GM12865 (cell line): ENCODE measurements at regions not wholly inside any gene's neighbourhood (a gene's known extent, or its start where the extent isn't known, plus 50 kb on each side); places are given as distances from the start of the nearest gene placed in this dataset.

Experiments used
- DNase-seq: peaks from one replicate; pipeline ENCODE4 v3.0.0; 2010; ENCODE audit warnings: low read depth
- H3K4me3 ChIP-seq: 2 replicates; pipeline ENCODE4 v1.5.1; 2011; ENCODE audit warnings: mild to moderate bottlenecking, low read depth, low read length, control low read depth
- TF ChIP-seq, protein P1 (sequence below): IDR thresholded peaks from 2 replicates; pipeline ENCODE4 v1.5.1; 2011; ENCODE audit warnings: low read length, control low read depth, low read depth, inconsistent platforms; ENCODE audit not compliant: insufficient read depth; ENCODE audit errors: missing control alignments

- DNase-seq = no peak
- H3K4me3 ChIP-seq = no peak overlapping the region
- TF ChIP-seq, protein P1, sequence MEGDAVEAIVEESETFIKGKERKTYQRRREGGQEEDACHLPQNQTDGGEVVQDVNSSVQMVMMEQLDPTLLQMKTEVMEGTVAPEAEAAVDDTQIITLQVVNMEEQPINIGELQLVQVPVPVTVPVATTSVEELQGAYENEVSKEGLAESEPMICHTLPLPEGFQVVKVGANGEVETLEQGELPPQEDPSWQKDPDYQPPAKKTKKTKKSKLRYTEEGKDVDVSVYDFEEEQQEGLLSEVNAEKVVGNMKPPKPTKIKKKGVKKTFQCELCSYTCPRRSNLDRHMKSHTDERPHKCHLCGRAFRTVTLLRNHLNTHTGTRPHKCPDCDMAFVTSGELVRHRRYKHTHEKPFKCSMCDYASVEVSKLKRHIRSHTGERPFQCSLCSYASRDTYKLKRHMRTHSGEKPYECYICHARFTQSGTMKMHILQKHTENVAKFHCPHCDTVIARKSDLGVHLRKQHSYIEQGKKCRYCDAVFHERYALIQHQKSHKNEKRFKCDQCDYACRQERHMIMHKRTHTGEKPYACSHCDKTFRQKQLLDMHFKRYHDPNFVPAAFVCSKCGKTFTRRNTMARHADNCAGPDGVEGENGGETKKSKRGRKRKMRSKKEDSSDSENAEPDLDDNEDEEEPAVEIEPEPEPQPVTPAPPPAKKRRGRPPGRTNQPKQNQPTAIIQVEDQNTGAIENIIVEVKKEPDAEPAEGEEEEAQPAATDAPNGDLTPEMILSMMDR = no peak
Measured at GRCh38 chr22:49189871-49190270, 637.8 kb downstream of the BRD1 start.

DNA sequence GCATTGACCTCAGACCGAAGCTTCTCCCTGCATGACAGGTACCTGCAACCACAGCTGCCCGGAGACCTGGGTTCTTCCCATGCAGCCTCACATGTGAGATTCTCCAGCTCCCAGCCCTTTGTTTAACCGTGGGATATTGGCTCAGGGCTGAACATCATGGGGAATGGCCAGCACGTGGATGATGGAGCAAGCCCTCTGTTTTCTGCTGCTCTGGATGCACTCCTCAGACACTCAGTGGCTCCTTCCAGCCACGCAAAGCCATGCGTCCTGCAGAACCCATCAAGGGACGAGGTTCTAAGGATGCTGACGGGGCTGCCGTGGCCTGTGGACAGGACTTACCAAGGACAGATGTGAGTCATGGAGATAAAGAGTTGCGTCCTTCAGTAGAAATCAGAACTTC lies 639.1 kb downstream of the BRD1 start:
- DNase-seq = no peak
- TF ChIP-seq, protein P1 = no peak
- no peak overlapping the region for H3K4me3 ChIP-seq

DNA sequence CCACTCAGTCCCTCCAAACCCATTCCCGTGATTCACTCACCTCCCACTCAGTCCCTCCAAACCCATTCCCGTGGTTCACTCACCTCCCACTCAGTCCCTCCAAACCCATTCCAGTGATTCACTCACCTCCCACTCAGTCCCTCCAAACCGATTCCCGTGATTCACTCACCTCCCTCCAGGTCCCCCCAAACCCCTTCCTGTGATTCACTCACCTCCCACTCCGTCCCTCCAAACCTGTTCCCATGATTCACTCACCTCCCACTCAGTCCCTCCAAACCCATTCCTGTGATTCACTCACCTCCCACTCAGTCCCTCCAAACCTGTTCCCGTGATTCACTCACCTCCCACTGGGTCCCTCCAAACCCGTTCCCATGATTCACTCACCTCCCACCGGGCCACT lies 639.6 kb downstream of the BRD1 start:
- TF ChIP-seq, protein P1 = no peak
- no peak overlapping the region for H3K4me3 ChIP-seq
- no peak for DNase-seq

DNA sequence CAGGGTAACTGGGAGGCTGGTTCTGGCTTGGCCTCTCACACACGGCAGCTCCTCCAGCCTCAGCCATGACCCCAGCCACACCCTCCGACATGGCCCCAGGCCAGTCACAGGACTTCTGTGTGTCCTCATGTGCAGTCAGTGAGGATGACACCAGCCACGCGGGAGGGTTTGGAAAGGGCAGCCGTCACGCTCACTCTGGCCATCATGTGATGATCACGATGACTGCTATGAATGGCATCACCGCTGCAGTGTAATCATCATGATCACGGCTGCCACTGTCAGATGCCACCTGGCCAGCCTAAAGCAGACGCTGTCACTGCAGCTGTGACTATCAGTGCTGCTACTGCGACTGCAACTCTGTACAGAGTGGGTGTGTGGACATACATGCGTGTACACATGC lies 640.9 kb downstream of the BRD1 start:
- DNase-seq = no peak
- TF ChIP-seq, protein P1 = no peak
- H3K4me3 ChIP-seq = no peak overlapping the region

DNA sequence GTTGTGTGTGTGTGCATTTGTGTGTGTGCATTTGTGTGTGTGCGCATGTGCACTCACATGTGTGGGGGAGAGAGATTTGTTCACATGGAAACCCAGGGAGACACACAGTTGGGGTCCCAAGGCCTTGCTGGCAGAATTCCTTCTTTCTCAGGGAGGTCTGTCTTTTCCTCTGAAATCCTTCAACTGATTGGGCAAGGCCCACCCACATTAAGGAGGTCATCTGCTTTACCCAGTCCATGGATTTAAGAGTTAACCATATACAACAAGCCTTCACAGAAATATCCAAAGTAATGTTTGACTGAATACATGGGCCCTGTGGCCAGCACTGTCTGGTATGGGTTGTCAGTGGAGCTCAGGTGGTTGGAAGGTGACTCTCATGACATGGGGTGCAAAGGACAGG lies 641.4 kb downstream of the BRD1 start:
- no peak overlapping the region for H3K4me3 ChIP-seq
- TF ChIP-seq, protein P1 = no peak
- no peak for DNase-seq

- DNase-seq = no peak
- TF ChIP-seq, protein P1 = no peak
Measured at GRCh38 chr22:49185312-49185969, 642.2 kb downstream of the BRD1 start.

GRCh38 chr22:49184736-49185135 lies 642.9 kb downstream of the BRD1 start:
- no peak overlapping the region for H3K4me3 ChIP-seq
- no peak for DNase-seq
- TF ChIP-seq, protein P1 = no peak

More at GRCh38 chr22:49185312-49185969, 642.2 kb downstream of the BRD1 start:
- no peak overlapping the region for H3K4me3 ChIP-seq
